ENCODE measurements at regions not wholly inside any gene's neighbourhood (a gene's known extent, or its start where the extent isn't known, plus 50 kb on each side); places are given as distances from the start of the nearest gene placed in this dataset.

- TF ChIP-seq CTCF (IDR thresholded peaks at IDR 0.05), result no peak
- TF ChIP-seq POLR2A (IDR thresholded peaks at IDR 0.05), result no peak
Observed at GRCh38 chr6:141851063-141851462, 281.7 kb upstream of the GJE1 start.
